IMR-90 (cell line): ENCODE measurements at regions not wholly inside any gene's neighbourhood (a gene's known extent, or its start where the extent isn't known, plus 50 kb on each side); places are given as distances from the start of the nearest gene placed in this dataset.

ENCODE experiments used
- BHLHE40 ChIP-seq: fragments of 150-350 bp; IDR thresholded peaks from 2 replicates; pipeline ENCODE4 v1.6.1; 2016; ENCODE audit warnings: mild to moderate bottlenecking, low read depth, low read length
- CEBPB ChIP-seq: IDR thresholded peaks from 2 replicates; pipeline ENCODE4 v1.6.1; 2012; ENCODE audit warnings: low read depth, low read length, improper control_type of control experiment
- ELK1 ChIP-seq: fragments of 150-350 bp; IDR thresholded peaks from 2 replicates; pipeline ENCODE4 v1.6.1; 2016; ENCODE audit warnings: low read depth, mild to moderate bottlenecking, low read length, moderate library complexity, borderline replicate concordance
- FOS ChIP-seq: fragments of 150-350 bp; IDR thresholded peaks from 2 replicates; pipeline ENCODE4 v1.6.1; 2016; ENCODE audit warnings: low read depth, low read length
- MAFK ChIP-seq: IDR thresholded peaks from 2 replicates; pipeline ENCODE4 v1.6.1; 2012; ENCODE audit warnings: low read depth, low read length, improper control_type of control experiment
- MXI1 ChIP-seq: IDR thresholded peaks from 2 replicates; pipeline ENCODE4 v1.6.1; 2012; ENCODE audit warnings: low read depth, mild to moderate bottlenecking, low read length, moderate library complexity, borderline replicate concordance
- NFE2L2 ChIP-seq: fragments of 150-350 bp; IDR thresholded peaks from 2 replicates; pipeline ENCODE4 v1.6.1; 2016; ENCODE audit warnings: low read depth, mild to moderate bottlenecking, low read length
- POLR2A ChIP-seq: IDR thresholded peaks from 2 replicates; pipeline ENCODE4 v1.6.1; 2012; ENCODE audit warnings: mild to moderate bottlenecking, low read depth, low read length
- RAD21 ChIP-seq: IDR thresholded peaks from 2 replicates; pipeline ENCODE4 v1.6.1; 2012; ENCODE audit warnings: low read length, improper control_type of control experiment
- RCOR1 ChIP-seq: IDR thresholded peaks from 2 replicates; pipeline ENCODE4 v1.6.1; 2012; ENCODE audit warnings: mild to moderate bottlenecking, low read length, improper control_type of control experiment; ENCODE audit not compliant: insufficient replicate concordance
- RFX5 ChIP-seq: IDR thresholded peaks from 2 replicates; pipeline ENCODE4 v1.8.0; 2012; ENCODE audit warnings: low read depth, mild to moderate bottlenecking, low read length, moderate library complexity
- SMC3 ChIP-seq: fragments of 150-350 bp; IDR thresholded peaks from 2 replicates; pipeline ENCODE4 v1.6.1; 2016; ENCODE audit warnings: low read depth, mild to moderate bottlenecking, antibody characterized with exemption, low read length, moderate library complexity
- TF ChIP-seq, protein P1 (sequence below): conservative IDR thresholded peaks from 2 replicates; pipeline ENCODE4 v1.5.1; 2012; ENCODE audit warnings: mild to moderate bottlenecking, low read depth, low read length, improper control_type of control experiment
- TF ChIP-seq, protein P2 (sequence below): fragments of 150-350 bp; IDR thresholded peaks from 2 replicates; pipeline ENCODE4 v1.6.1; 2017; ENCODE audit warnings: mild to moderate bottlenecking, antibody characterized with exemption, low read length, low read depth

DNA sequence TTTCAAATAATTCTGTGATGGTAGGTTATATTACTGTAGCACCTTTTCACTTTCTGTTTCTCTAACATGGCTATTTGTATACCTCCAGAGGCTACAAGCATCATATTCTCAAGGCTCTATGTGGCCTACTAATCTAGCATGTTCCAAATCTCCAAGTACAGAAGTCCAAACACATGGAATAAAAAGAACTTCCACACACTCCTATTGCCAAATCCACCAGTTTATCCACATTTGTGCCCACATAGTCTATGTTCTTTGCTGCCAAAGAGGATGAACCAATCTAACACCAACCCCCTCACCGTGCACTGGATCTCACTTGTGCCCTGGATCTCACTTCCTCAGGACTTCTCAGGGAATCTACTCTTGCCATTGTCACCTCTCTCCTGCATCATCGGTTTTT, 247.3 kb upstream of the RBBP8 start:
- TF ChIP-seq RFX5 (no peak), MAFK (no peak), POLR2A (no peak), ELK1 (no peak), MXI1 (no peak), RAD21 (no peak), BHLHE40 (no peak), CEBPB (no peak), FOS (no peak), SMC3 (no peak), NFE2L2 (no peak), RCOR1 (no peak)
- TF ChIP-seq, protein P1, sequence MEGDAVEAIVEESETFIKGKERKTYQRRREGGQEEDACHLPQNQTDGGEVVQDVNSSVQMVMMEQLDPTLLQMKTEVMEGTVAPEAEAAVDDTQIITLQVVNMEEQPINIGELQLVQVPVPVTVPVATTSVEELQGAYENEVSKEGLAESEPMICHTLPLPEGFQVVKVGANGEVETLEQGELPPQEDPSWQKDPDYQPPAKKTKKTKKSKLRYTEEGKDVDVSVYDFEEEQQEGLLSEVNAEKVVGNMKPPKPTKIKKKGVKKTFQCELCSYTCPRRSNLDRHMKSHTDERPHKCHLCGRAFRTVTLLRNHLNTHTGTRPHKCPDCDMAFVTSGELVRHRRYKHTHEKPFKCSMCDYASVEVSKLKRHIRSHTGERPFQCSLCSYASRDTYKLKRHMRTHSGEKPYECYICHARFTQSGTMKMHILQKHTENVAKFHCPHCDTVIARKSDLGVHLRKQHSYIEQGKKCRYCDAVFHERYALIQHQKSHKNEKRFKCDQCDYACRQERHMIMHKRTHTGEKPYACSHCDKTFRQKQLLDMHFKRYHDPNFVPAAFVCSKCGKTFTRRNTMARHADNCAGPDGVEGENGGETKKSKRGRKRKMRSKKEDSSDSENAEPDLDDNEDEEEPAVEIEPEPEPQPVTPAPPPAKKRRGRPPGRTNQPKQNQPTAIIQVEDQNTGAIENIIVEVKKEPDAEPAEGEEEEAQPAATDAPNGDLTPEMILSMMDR = no peak
- TF ChIP-seq, protein P2, sequence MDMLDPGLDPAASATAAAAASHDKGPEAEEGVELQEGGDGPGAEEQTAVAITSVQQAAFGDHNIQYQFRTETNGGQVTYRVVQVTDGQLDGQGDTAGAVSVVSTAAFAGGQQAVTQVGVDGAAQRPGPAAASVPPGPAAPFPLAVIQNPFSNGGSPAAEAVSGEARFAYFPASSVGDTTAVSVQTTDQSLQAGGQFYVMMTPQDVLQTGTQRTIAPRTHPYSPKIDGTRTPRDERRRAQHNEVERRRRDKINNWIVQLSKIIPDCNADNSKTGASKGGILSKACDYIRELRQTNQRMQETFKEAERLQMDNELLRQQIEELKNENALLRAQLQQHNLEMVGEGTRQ = no peak
